Activated CD8-positive, alpha-beta memory T cell treated with anti-CD3 and anti-CD28 coated beads for 36 hours (primary cell): ENCODE measurements at regions not wholly inside any gene's neighbourhood (a gene's known extent, or its start where the extent isn't known, plus 50 kb on each side); places are given as distances from the start of the nearest gene placed in this dataset.

Experiments used
- CTCF ChIA-PET: fragments of 350-600 bp; sonication (Branson Sonifier 250); formaldehyde crosslinking; loops from one replicate; lab custom pipeline; 2021; ENCODE audit warnings: antibody characterized with exemption; lab: Charles Lee
- POLR2A ChIA-PET: fragments of 350-600 bp; sonication (Branson Sonifier 250); formaldehyde crosslinking; loops from one replicate; lab custom pipeline; 2021; ENCODE audit warnings: antibody characterized with exemption; lab: Charles Lee

DNA sequence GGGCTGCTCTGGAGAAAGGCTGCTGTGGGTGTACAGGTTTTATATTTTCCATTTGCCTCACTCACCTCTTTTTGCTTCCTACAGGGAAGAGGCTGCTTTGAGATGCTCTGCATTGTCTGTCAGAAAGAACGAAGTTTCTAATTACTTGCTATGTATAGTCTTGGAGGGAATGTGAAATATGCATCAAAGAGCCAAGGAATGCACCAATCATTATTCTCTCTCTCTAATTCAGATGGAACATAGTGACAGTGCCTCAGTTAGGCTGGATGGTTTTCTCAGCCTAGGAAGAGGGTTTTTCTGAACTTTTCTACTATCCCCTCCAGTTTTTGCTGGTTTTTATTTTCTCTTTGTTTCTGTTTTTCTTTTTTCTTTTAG lies 106.8 kb upstream of the SLC4A4 start:
- ChIA-PET POLR2A (no interaction called here), CTCF (no interaction called here)

GRCh38 chr4:71232846-71233245 lies 106.0 kb upstream of the SLC4A4 start:
- ChIA-PET CTCF (no interaction called here), POLR2A (no interaction called here)

DNA sequence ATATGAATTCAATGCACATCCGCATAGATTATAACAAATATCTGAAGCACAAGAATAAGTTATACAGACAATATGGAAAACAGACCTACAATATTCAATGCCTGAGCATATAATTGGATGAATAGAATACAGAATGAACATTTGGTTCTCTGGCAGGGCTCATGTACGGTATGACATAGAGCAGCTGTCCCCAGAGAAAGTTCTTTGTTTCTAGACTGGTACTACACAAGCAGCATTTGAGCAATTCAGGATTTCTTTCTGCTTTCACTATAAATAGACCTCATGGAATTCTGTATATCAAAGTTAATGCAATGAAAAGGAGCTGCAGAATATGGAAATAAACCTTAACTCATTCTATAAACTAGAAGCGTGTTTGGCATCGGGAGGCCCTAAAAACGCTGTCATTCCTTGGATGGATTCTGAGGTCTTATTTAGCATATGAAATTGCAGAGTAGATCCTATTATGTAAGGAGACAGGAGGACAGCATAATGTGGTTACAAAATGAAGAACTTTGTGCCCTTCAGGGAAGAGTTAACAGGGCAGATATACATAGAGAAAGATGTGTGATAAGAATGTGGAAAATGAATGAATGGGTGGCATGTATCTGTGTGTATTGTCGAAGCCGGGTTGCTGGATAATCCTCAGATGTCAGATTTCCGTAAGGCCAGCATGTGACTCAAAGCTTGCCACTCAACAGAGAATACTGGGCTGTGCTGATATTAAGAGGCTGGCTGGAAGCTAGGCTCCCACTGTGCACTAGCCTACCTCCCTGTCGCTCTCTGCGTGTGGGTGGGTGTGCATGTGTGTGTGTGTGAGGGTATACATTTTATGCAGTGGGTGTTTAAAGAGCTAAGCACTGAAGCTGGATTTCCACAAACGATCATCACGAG lies 103.3 kb upstream of the SLC4A4 start:
- POLR2A ChIA-PET = interaction anchor here (0.6 kb wide), 1 partner anchor 1389 kb away, joined by 4 read pairs; no protein-coding TSS in a partner anchor
- CTCF ChIA-PET = interaction anchor here (0.7 kb wide), 1 partner anchor 327 kb away, joined by 3 read pairs; no protein-coding TSS in a partner anchor

DNA sequence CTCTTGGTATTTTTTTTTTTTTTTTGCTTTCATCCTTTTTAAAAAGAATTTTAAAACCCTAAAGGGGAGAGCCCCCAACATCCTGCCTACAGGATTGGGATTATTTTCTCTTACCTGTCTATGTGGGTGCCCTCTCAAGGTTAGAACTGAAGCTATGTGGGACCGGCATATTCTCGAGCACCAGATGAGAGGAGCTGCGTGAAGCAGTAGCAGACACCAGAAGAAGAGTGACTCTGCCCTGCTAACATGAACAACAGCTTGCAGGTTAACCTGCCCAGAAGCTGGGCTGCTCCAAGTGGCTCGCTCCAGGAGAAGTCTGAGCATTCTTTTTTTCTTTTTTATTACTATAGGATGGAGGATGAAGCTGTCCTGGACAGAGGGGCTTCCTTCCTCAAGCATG lies 102.6 kb upstream of the SLC4A4 start:
- POLR2A ChIA-PET = interaction anchor here (0.6 kb wide), 1 partner anchor 1388 kb away, joined by 4 read pairs; no protein-coding TSS in a partner anchor
- CTCF ChIA-PET = interaction anchor here (0.7 kb wide), 2 partner anchors 241 to 327 kb away, joined by 3 read pairs; no protein-coding TSS in a partner anchor

DNA sequence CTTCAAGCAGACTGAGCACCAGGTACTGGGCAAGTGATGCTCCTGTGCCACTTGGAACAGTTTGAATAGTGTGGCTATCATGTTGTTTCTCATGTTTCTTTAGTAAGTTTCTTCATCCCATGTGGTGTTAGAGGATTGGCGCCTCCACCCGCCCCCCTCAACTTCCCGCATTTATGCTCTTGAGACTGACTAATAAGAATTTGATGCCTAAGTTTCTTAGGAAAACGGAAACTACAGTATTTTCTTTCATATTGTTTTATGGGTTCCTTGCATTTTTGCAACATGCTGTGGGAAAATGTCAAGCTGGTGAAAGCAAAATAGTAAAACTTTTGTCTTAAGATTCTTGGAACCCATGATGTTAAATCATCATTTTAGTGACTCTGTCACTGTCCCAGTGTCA lies 101.2 kb upstream of the SLC4A4 start:
- POLR2A ChIA-PET = no interaction called here
- CTCF ChIA-PET = no interaction called here

GRCh38 chr4:71239365-71239764 lies 99.5 kb upstream of the SLC4A4 start:
- ChIA-PET CTCF (no interaction called here), POLR2A (no interaction called here)

DNA sequence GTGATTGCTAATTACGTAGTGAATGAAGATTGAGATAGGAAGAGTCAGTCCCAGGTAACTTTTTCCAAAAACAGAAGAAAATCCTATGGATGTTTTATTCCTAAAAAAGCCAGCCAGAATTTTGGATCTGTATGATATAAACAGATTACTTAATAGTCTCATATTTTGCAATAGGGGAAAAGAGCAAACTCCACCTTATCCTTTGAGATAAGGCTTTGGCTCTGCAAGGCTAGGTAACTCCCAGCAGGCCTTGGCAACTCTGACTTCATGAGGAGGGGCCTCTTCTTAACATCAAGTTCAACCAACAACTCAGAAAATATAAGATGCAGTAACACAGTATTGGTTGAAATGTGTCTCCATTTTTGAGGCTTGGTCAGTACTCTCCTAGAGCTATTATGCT lies 98.7 kb upstream of the SLC4A4 start:
- ChIA-PET POLR2A (no interaction called here), CTCF (interaction anchor here (0.6 kb wide), 1 partner anchor 199 kb away, joined by 3 read pairs; no protein-coding TSS in a partner anchor)

- CTCF ChIA-PET = no interaction called here
These were observed 97.1 kb upstream of the SLC4A4 start for GRCh38 chr4:71241501-71242288.

GRCh38 chr4:71243091-71243833 lies 95.6 kb upstream of the SLC4A4 start:
- POLR2A ChIA-PET = no interaction called here
- CTCF ChIA-PET = no interaction called here

More at GRCh38 chr4:71241501-71242288, 97.1 kb upstream of the SLC4A4 start:
- POLR2A ChIA-PET = no interaction called here

- POLR2A ChIA-PET = no interaction called here
- CTCF ChIA-PET = no interaction called here
These were observed 91.1 kb upstream of the SLC4A4 start for GRCh38 chr4:71247706-71248105.

DNA sequence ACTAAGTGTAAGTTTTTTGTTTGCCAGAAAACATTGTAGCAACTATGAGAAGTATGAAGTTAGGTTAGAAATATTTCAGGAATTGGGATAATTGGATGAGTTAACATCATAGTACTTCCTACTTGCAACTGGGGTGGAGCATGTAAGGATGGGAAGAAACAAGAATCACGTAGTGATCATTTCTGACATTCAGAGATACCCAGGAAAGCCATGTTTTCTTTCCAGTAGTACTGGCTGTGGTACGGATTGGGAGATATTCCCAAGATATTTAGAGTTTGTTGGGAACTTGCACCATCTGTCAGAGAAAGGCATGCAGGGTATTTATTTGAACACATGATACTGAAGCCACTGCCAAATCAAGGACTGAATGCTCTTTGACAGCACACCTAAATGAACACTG lies 87.6 kb upstream of the SLC4A4 start:
- CTCF ChIA-PET = no interaction called here

GRCh38 chr4:71253545-71253944 lies 85.3 kb upstream of the SLC4A4 start:
- POLR2A ChIA-PET = no interaction called here
- CTCF ChIA-PET = no interaction called here

More for the DNA sequence above, 87.6 kb upstream of the SLC4A4 start:
- POLR2A ChIA-PET = no interaction called here

- POLR2A ChIA-PET = no interaction called here
These were observed 84.3 kb upstream of the SLC4A4 start for GRCh38 chr4:71254451-71255012.

GRCh38 chr4:71255976-71256375 lies 82.8 kb upstream of the SLC4A4 start:
- CTCF ChIA-PET = no interaction called here

More at GRCh38 chr4:71254451-71255012, 84.3 kb upstream of the SLC4A4 start:
- CTCF ChIA-PET = no interaction called here

DNA sequence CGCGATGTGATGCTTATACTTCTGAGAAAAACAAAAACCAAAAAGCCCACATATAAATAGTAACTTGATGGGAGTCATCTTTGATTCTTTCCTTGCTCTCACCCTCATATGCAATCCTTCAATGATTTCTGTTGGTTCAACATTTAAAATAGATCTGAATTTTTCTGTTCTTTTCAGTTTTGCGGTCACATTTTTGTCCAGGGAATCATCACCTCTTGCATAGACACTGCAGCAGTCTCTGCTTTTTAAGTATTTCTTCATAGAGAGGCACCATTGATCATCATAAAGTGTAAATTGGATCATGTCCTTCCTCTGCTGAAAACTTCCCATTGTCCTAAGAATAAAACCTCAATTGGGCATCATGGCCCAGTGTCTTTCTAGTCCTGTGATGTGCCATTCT lies 81.1 kb upstream of the SLC4A4 start:
- ChIA-PET POLR2A (no interaction called here), CTCF (no interaction called here)

More at GRCh38 chr4:71255976-71256375, 82.8 kb upstream of the SLC4A4 start:
- POLR2A ChIA-PET = no interaction called here

GRCh38 chr4:71258323-71258722 lies 80.5 kb upstream of the SLC4A4 start:
- POLR2A ChIA-PET = no interaction called here

GRCh38 chr4:71259280-71259679 lies 79.5 kb upstream of the SLC4A4 start:
- ChIA-PET POLR2A (no interaction called here), CTCF (no interaction called here)

More at GRCh38 chr4:71258323-71258722, 80.5 kb upstream of the SLC4A4 start:
- CTCF ChIA-PET = no interaction called here

GRCh38 chr4:71259911-71260331 lies 78.9 kb upstream of the SLC4A4 start:
- ChIA-PET POLR2A (no interaction called here), CTCF (no interaction called here)

- POLR2A ChIA-PET = no interaction called here
- CTCF ChIA-PET = no interaction called here
These were observed 78.3 kb upstream of the SLC4A4 start for GRCh38 chr4:71260544-71260943.
